BLaER1 (cell line): ENCODE measurements at regions not wholly inside any gene's neighbourhood (a gene's known extent, or its start where the extent isn't known, plus 50 kb on each side); places are given as distances from the start of the nearest gene placed in this dataset.

Source experiments
- H3K27ac ChIP-seq: shearing (Covaris generic); formaldehyde crosslinking; 2 replicates; pipeline ENCODE4 v1.8.1; 2022
- H3K27me3 ChIP-seq: shearing (Covaris generic); formaldehyde crosslinking; 2 replicates; pipeline ENCODE4 v1.8.1; 2022
- H3K36me3 ChIP-seq: shearing (Covaris generic); formaldehyde crosslinking; 2 replicates; pipeline ENCODE4 v1.8.1; 2022
- H3K4me1 ChIP-seq: shearing (Covaris generic); formaldehyde crosslinking; 2 replicates; pipeline ENCODE4 v1.8.1; 2022
- H3K4me2 ChIP-seq: shearing (Covaris generic); formaldehyde crosslinking; 2 replicates; pipeline ENCODE4 v1.8.1; 2022
- H3K4me3 ChIP-seq: shearing (Covaris generic); formaldehyde crosslinking; 2 replicates; pipeline ENCODE4 v1.8.1; 2022
- H3K9ac ChIP-seq: shearing (Covaris generic); formaldehyde crosslinking; 2 replicates; pipeline ENCODE4 v1.8.1; 2022
- H3K9me3 ChIP-seq: shearing (Covaris generic); formaldehyde crosslinking; 2 replicates; pipeline ENCODE4 v1.8.1; 2022
- H4K20me1 ChIP-seq: shearing (Covaris generic); formaldehyde crosslinking; 2 replicates; pipeline ENCODE4 v1.8.1; 2022
- Cebpa-rat ChIP-seq: shearing (Covaris generic); IDR thresholded peaks from 2 replicates; pipeline ENCODE4 v1.8.1; 2022

- Histone ChIP-seq H3K27ac (no peak overlapping the region), H4K20me1 (no peaks in the 10 kb centered on the region), H3K36me3 (no peaks in the 10 kb centered on the region), H3K9ac (no peak overlapping the region), H3K27me3 (no peaks in the 10 kb centered on the region), H3K9me3 (no peaks in the 10 kb centered on the region), H3K4me1 (no peaks in the 10 kb centered on the region), H3K4me3 (no peak overlapping the region), H3K4me2 (no peak overlapping the region)
- no peak for TF ChIP-seq Cebpa-rat
Observed at GRCh38 chr13:53747825-53748224, 719.2 kb downstream of the OLFM4 start.

GRCh38 chr13:53749306-53749705 is 720.7 kb downstream of the OLFM4 start:
- H3K36me3 ChIP-seq: no peaks in the 10 kb centered on the region
- no peak overlapping the region for H3K9ac ChIP-seq
- H3K27ac ChIP-seq: no peak overlapping the region
- no peaks in the 10 kb centered on the region for H3K27me3 ChIP-seq
- H3K4me2 ChIP-seq: no peak overlapping the region
- H3K4me3 ChIP-seq: no peak overlapping the region
- H3K9me3 ChIP-seq: no peaks in the 10 kb centered on the region
- no peaks in the 10 kb centered on the region for H3K4me1 ChIP-seq
- H4K20me1 ChIP-seq: no peaks in the 10 kb centered on the region
- no peak for TF ChIP-seq Cebpa-rat

- Histone ChIP-seq H3K4me3 (no peak overlapping the region), H3K27me3 (no peaks in the 10 kb centered on the region), H4K20me1 (no peaks in the 10 kb centered on the region), H3K4me2 (peak overlapping the region; percentile 74), H3K36me3 (no peaks in the 10 kb centered on the region), H3K9ac (no peak overlapping the region), H3K27ac (0 out of 2 replicates have a peak overlapping the region, but pooled peaks have one; percentile 20), H3K9me3 (no peaks in the 10 kb centered on the region; the same call in none of the 2 replicates), H3K4me1 (peaks cover 17% of the 10 kb centered on the region)
- TF ChIP-seq Cebpa-rat: no peak
Observed at GRCh38 chr13:53759016-53759415, 730.4 kb downstream of the OLFM4 start.

- H4K20me1 ChIP-seq: no peaks in the 10 kb centered on the region
- no peak overlapping the region for H3K4me3 ChIP-seq
- H3K4me1 ChIP-seq: no peaks in the 10 kb centered on the region
- H3K36me3 ChIP-seq: no peaks in the 10 kb centered on the region
- H3K9ac ChIP-seq: no peak overlapping the region
- no peaks in the 10 kb centered on the region for H3K27me3 ChIP-seq
- peaks cover 6% of the 10 kb centered on the region; the same call in 1 of the 2 replicates for H3K9me3 ChIP-seq
- H3K4me2 ChIP-seq: no peak overlapping the region
- H3K27ac ChIP-seq: no peak overlapping the region
- no peak for TF ChIP-seq Cebpa-rat
Observed at GRCh38 chr13:53775807-53776206, 747.2 kb downstream of the OLFM4 start.

- Histone ChIP-seq H3K9me3 (no peaks in the 10 kb centered on the region), H3K27me3 (no peaks in the 10 kb centered on the region), H3K27ac (no peak overlapping the region), H3K9ac (no peak overlapping the region), H3K36me3 (no peaks in the 10 kb centered on the region), H3K4me1 (0 out of 2 replicates have a peak, but pooled peaks cover under 1% of the 10 kb centered on the region), H3K4me3 (no peak overlapping the region), H4K20me1 (no peaks in the 10 kb centered on the region), H3K4me2 (no peak overlapping the region)
- no peak for TF ChIP-seq Cebpa-rat
Observed at GRCh38 chr13:53778937-53779336, 750.3 kb downstream of the OLFM4 start.

- Histone ChIP-seq H3K9me3 (no peaks in the 10 kb centered on the region), H3K36me3 (no peaks in the 10 kb centered on the region), H3K27ac (no peak overlapping the region), H3K9ac (no peak overlapping the region), H4K20me1 (no peaks in the 10 kb centered on the region), H3K4me1 (0 out of 2 replicates have a peak, but pooled peaks cover 7% of the 10 kb centered on the region), H3K4me3 (no peak overlapping the region), H3K4me2 (no peak overlapping the region), H3K27me3 (no peaks in the 10 kb centered on the region)
- TF ChIP-seq Cebpa-rat: no peak
Observed at GRCh38 chr13:53781941-53782340, 753.3 kb downstream of the OLFM4 start.

- no peaks in the 10 kb centered on the region for H3K27me3 ChIP-seq
- no peak for TF ChIP-seq Cebpa-rat
- H4K20me1 ChIP-seq: no peaks in the 10 kb centered on the region
- H3K36me3 ChIP-seq: no peaks in the 10 kb centered on the region
- H3K9me3 ChIP-seq: no peaks in the 10 kb centered on the region
- H3K4me3 ChIP-seq: no peak overlapping the region
- H3K4me1 ChIP-seq: 0 out of 2 replicates have a peak, but pooled peaks cover 7% of the 10 kb centered on the region
- peak overlapping the region; percentile 52 for H3K4me2 ChIP-seq
- H3K9ac ChIP-seq: no peak overlapping the region
- H3K27ac ChIP-seq: no peak overlapping the region
Observed at GRCh38 chr13:53782488-53782961, 753.9 kb downstream of the OLFM4 start.

GRCh38 chr13:53783471-53783870 is 754.9 kb downstream of the OLFM4 start:
- Histone ChIP-seq H3K9me3 (no peaks in the 10 kb centered on the region), H3K4me1 (0 out of 2 replicates have a peak, but pooled peaks cover 7% of the 10 kb centered on the region), H3K36me3 (no peaks in the 10 kb centered on the region), H4K20me1 (no peaks in the 10 kb centered on the region), H3K27ac (no peak overlapping the region), H3K27me3 (no peaks in the 10 kb centered on the region), H3K9ac (no peak overlapping the region), H3K4me3 (no peak overlapping the region), H3K4me2 (no peak overlapping the region)
- TF ChIP-seq Cebpa-rat: no peak

GRCh38 chr13:53788286-53788685 is 759.7 kb downstream of the OLFM4 start:
- Histone ChIP-seq H3K4me1 (0 out of 2 replicates have a peak, but pooled peaks cover 7% of the 10 kb centered on the region), H3K4me2 (no peak overlapping the region), H3K9me3 (no peaks in the 10 kb centered on the region), H3K4me3 (no peak overlapping the region), H3K27ac (no peak overlapping the region), H3K9ac (no peak overlapping the region), H3K27me3 (no peaks in the 10 kb centered on the region), H3K36me3 (no peaks in the 10 kb centered on the region), H4K20me1 (no peaks in the 10 kb centered on the region)
- no peak for TF ChIP-seq Cebpa-rat

- Histone ChIP-seq H3K27ac (no peak overlapping the region), H3K36me3 (no peaks in the 10 kb centered on the region), H3K4me1 (no peaks in the 10 kb centered on the region), H3K27me3 (no peaks in the 10 kb centered on the region), H3K4me3 (no peak overlapping the region), H3K9ac (no peak overlapping the region), H3K4me2 (no peak overlapping the region), H4K20me1 (no peaks in the 10 kb centered on the region), H3K9me3 (no peaks in the 10 kb centered on the region)
- no peak for TF ChIP-seq Cebpa-rat
Observed at GRCh38 chr13:53800011-53800410, 771.4 kb downstream of the OLFM4 start.
